ENCODE measurements at regions not wholly inside any gene's neighbourhood (a gene's known extent, or its start where the extent isn't known, plus 50 kb on each side); places are given as distances from the start of the nearest gene placed in this dataset.
"Not testable (repeated sequence)": the region's sequence is repeated elsewhere in the genome, so short reads cannot be mapped to it uniquely, and the experiment has no call there.

- no peak for DNase-seq
Measured at GRCh38 chr2:65767946-65768345, 335.5 kb upstream of the SPRED2 start.

- DNase-seq, result no peak
Measured at GRCh38 chr2:65766768-65767267, 334.4 kb upstream of the SPRED2 start.

- DNase-seq, result no peak
Measured at GRCh38 chr2:65765376-65765775, 333.0 kb upstream of the SPRED2 start.

GRCh38 chr2:65762068-65762467 lies 329.7 kb upstream of the SPRED2 start:
- DNase-seq, result no peak

- no peak for DNase-seq
Measured at GRCh38 chr2:65754219-65754618, 321.8 kb upstream of the SPRED2 start.

- no peak for DNase-seq
Measured at GRCh38 chr2:65751408-65751807, 319.0 kb upstream of the SPRED2 start.

GRCh38 chr2:65749545-65749944 lies 317.1 kb upstream of the SPRED2 start:
- DNase-seq, result no peak

- not testable (repeated sequence) for DNase-seq
Measured at GRCh38 chr2:65747875-65748274, 315.5 kb upstream of the SPRED2 start.

- DNase-seq, result no peak
Measured at GRCh38 chr2:65746931-65747675, 314.7 kb upstream of the SPRED2 start.

GRCh38 chr2:65744477-65745200 lies 312.2 kb upstream of the SPRED2 start:
- no peak for DNase-seq

- no peak for DNase-seq
Measured at GRCh38 chr2:65742977-65743376, 310.6 kb upstream of the SPRED2 start.

- no peak for DNase-seq
Measured at GRCh38 chr2:65739927-65740326, 307.5 kb upstream of the SPRED2 start.

GRCh38 chr2:65737452-65738011 lies 305.1 kb upstream of the SPRED2 start:
- DNase-seq, result no peak

- no peak for DNase-seq
Measured at GRCh38 chr2:65731476-65731875, 299.1 kb upstream of the SPRED2 start.

GRCh38 chr2:65730186-65730585 lies 297.8 kb upstream of the SPRED2 start:
- no peak for DNase-seq

GRCh38 chr2:65729246-65729645 lies 296.8 kb upstream of the SPRED2 start:
- no peak for DNase-seq

GRCh38 chr2:65728477-65729180 lies 296.2 kb upstream of the SPRED2 start:
- DNase-seq, result no peak

GRCh38 chr2:65727816-65728215 lies 295.4 kb upstream of the SPRED2 start:
- DNase-seq, result no peak

- no peak for DNase-seq
Measured at GRCh38 chr2:65727381-65727780, 295.0 kb upstream of the SPRED2 start.

- no peak for DNase-seq
Measured at GRCh38 chr2:65724752-65725151, 292.4 kb upstream of the SPRED2 start.

- DNase-seq, result no peak
Measured at GRCh38 chr2:65724336-65724735, 291.9 kb upstream of the SPRED2 start.

GRCh38 chr2:65722028-65722778 lies 289.8 kb upstream of the SPRED2 start:
- no peak for DNase-seq

- DNase-seq, result no peak
Measured at GRCh38 chr2:65716698-65717097, 284.3 kb upstream of the SPRED2 start.

Measured in activated effector memory CD4-positive, alpha-beta T cell treated with anti-CD3 and anti-CD28 coated beads, Interleukin-2, amount 50 U/mL, for 16 hours (primary cell).